Activated CD4-positive, alpha-beta T cell treated with anti-CD3 and anti-CD28 coated beads, Interleukin-2, amount 10 ng/mL, durations not matched to agents 24 days and 14 days (primary cell): ENCODE measurements at regions not wholly inside any gene's neighbourhood (a gene's known extent, or its start where the extent isn't known, plus 50 kb on each side); places are given as distances from the start of the nearest gene placed in this dataset.

Experiments
- DNase-seq: peaks from one replicate; pipeline ENCODE4 v3.0.0; 2022
- H3K27ac Mint-ChIP-seq: one replicate; pipeline ENCODE4 v1.8.0; 2022; ENCODE audit warnings: mild to moderate bottlenecking, mixed read lengths
- H3K27me3 Mint-ChIP-seq: one replicate; pipeline ENCODE4 v1.8.0; 2022; ENCODE audit warnings: mixed read lengths
- H3K36me3 Mint-ChIP-seq: one replicate; pipeline ENCODE4 v1.8.0; 2022; ENCODE audit warnings: low read depth, mild to moderate bottlenecking, mixed read lengths
- H3K4me1 Mint-ChIP-seq: one replicate; pipeline ENCODE4 v1.8.0; 2021; ENCODE audit warnings: mixed read lengths
- H3K4me3 Mint-ChIP-seq: one replicate; pipeline ENCODE4 v1.8.0; 2022; ENCODE audit warnings: mild to moderate bottlenecking, moderate library complexity, mixed read lengths
- H3K9me3 Mint-ChIP-seq: one replicate; pipeline ENCODE4 v1.8.0; 2021; ENCODE audit warnings: mixed read lengths
- intact Hi-C: fragments of 100-400 bp; cut with micrococcal nuclease; formaldehyde crosslinking; loops from one replicate; pipeline ENCODE4 v1.15.1; 2023

DNA sequence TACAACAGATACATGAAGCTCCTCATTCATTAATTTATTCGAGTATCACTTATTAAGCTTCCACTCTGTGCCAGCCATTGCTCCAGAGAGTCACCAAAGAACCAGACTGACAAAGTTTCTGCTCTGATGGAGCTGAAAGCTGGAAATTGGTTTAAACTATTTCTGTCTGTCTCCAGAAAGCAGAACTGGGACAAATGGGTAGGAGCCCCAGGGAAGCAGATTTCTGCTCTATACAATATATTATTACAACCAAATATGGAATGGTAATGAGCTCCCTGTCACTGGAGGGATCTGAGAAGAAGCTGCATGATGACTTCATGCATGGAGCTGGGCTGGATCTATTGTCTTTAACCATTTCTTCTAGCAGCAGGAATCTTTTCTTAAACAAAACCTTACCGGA is 165.4 kb upstream of the ADO start:
- peaks cover 31% of the 10 kb centered on the region for H3K4me1 Mint-ChIP-seq
- peaks cover 7% of the 10 kb centered on the region for H3K9me3 Mint-ChIP-seq
- peak overlapping the region; percentile 45 for H3K27ac Mint-ChIP-seq
- intact Hi-C loops = loop anchor here (5.0 to 10.0 kb wide), 5 partner anchors 112 to 694 kb away; no protein-coding TSS in a partner anchor
- DNase-seq = no peak
- no peak overlapping the region for H3K4me3 Mint-ChIP-seq
- H3K27me3 Mint-ChIP-seq = no peaks in the 10 kb centered on the region
- no peaks in the 10 kb centered on the region for H3K36me3 Mint-ChIP-seq

DNA sequence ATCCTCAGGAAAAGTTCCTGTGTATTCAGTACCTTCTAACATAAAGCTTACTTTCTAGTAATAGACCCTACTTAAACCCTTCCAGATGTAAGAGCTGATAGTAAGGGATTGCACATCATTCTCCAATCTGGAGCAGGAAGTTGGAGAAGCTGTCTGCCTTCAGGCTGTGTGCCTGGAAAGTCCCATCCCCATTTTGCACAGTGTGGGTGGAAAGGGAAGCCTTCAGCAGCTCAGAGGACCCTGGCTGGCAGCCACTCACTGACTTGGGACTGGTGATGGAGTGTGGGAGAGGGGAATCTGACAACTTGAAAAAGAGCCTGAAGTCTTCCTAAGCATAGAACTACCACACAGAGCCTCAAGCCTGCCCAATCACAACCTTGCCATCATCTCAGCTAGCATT is 164.1 kb upstream of the ADO start:
- DNase-seq = no peak

DNA sequence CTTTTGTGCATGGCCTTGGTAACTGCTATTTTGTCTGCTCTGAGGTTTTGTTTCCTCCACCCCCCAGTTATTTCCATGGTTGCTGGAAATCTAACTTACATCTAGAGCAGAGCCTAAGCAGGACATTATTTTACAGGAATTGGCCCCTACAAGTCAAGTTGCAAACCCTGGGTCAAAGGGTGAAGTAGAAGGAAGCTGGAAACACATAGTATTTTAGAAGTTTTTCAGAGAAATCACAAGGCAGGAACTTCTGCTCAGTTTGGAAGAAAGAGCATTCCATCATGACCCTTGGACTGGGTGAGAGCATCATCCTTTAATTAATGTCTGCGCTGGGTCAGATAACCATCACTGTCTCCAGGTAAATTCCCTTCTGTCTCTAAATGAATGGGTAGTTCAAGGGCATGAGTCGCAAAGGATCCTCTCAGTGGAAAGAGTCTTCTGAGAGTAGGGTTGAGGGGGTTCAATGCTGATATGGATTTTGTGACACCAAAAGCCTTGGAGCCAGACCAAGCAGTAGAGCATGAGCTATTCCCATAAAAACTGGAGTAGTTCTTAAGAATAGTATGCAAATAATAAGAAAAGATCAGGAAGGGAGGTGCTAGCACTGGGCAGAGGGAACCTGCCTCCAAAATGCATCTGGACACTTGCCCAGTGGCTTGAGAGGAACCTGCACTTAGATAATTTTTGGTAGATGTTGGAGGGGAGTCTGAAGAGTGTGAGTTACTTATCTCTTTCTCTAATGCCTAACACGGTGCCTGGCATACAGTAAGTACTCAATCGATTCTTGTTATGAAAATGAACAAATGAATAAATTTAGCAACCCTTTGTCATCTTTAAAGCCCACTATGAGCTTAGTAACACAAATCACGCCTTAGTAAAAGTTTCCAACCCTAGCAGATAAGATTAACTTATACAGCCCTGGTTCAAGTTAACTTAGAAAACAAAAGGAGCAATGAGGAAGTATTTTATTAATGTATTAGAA is 160.6 kb upstream of the ADO start:
- peak overlapping the region; percentile 45 for H3K4me3 Mint-ChIP-seq
- H3K4me1 Mint-ChIP-seq = peaks cover 53% of the 10 kb centered on the region
- DNase-seq = no peak
- H3K27ac Mint-ChIP-seq = peak overlapping the region; percentile 88
- no peaks in the 10 kb centered on the region for H3K27me3 Mint-ChIP-seq
- H3K9me3 Mint-ChIP-seq = peaks cover 7% of the 10 kb centered on the region
- intact Hi-C loops = no loop called here
- peaks cover 2% of the 10 kb centered on the region for H3K36me3 Mint-ChIP-seq

More for the DNA sequence above, 164.1 kb upstream of the ADO start:
- intact Hi-C loops = no loop called here
- Mint-ChIP-seq H3K27me3 (no peaks in the 10 kb centered on the region), H3K9me3 (peaks cover 7% of the 10 kb centered on the region), H3K4me1 (peaks cover 30% of the 10 kb centered on the region), H3K36me3 (no peaks in the 10 kb centered on the region), H3K4me3 (no peak overlapping the region), H3K27ac (peak overlapping the region; percentile 34)

DNA sequence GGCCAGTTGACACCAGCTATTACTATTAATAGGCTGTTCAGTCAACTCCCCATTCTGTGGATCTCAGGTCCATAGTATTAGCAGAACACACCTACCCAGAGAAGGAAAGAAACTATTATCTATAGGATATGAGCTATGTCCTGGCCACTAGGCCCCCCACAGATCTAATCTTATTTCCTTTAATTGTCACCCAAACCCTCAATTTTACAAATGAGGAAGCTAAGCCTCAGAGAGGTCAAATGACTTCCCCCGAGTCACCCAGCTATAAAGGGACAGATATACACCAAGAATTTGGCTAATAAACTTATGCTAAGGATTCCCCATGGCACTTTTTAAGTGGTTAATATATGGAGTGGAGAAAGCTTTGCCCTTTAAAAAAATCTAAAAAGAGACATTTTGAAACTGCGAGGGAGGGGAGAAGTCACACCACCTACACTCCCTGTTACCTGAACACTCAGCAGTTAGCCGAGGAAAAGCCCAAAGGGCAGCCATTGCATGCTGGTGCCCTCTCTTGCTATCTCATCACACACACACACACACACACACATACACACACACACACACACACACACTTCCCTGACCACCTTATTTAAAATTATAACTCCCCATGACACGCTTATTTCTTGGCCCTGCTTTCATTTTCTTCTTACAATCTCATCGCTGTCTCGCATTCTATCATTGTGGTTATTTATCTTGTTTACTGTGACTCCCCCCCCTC is 157.0 kb upstream of the ADO start:
- intact Hi-C loops = loop anchor here (1.0 to 2.0 kb wide), 2 partner anchors 10 to 33 kb away; no protein-coding TSS in a partner anchor
- Mint-ChIP-seq H3K9me3 (peaks cover 14% of the 10 kb centered on the region), H3K36me3 (peaks cover 2% of the 10 kb centered on the region), H3K27ac (peak overlapping the region; percentile 38), H3K27me3 (no peaks in the 10 kb centered on the region), H3K4me1 (peaks cover 48% of the 10 kb centered on the region), H3K4me3 (peak overlapping the region; percentile 17)
- no peak for DNase-seq

DNA sequence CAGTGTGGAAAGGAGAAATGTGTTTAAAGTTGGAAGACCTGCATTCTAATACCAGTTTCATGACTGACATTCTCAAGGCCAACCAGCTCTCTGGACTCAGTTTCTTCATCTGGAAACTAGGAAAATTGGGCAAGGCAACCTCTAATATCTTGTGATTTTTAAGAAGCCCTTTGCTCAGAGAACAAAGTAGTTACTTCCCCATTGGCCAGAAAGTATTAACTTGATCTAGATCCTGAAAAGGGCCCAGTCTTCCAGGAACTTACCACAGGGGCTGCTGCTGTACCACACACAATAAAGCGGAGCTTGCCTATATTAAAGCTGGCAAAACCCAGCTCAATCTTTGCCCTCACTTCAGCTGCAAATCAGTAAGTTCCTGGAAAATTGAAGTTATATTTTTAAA is 155.6 kb upstream of the ADO start:
- Mint-ChIP-seq H3K4me3 (no peak overlapping the region), H3K4me1 (peaks cover 43% of the 10 kb centered on the region), H3K9me3 (peaks cover 8% of the 10 kb centered on the region), H3K27me3 (no peaks in the 10 kb centered on the region), H3K36me3 (peaks cover 2% of the 10 kb centered on the region), H3K27ac (peak overlapping the region; percentile 61)
- DNase-seq = no peak
- intact Hi-C loops = no loop called here

DNA sequence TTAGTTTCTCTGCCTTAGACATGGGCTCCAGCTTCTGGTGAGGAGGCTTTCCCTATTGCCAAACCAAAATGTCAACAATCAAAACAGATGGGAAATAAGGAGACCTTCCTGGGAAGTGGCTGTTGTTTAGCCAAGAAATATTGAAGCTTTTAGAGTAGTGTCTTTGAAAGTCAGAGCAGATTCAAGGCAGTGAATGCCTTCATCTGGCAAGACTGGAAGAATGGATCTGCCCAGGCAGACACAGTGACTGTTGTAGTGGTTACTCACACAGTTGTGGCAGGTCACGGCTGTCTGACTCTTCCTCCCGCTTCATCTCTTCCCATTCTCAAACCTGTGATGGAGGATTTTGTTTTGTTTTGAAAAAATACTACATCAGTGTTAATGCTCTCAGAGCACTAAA is 154.1 kb upstream of the ADO start:
- Mint-ChIP-seq H3K9me3 (peaks cover 11% of the 10 kb centered on the region), H3K36me3 (peaks cover 2% of the 10 kb centered on the region), H3K27me3 (no peaks in the 10 kb centered on the region), H3K4me1 (peaks cover 47% of the 10 kb centered on the region), H3K27ac (no peak overlapping the region), H3K4me3 (no peak overlapping the region)
- intact Hi-C loops = no loop called here
- no peak for DNase-seq

DNA sequence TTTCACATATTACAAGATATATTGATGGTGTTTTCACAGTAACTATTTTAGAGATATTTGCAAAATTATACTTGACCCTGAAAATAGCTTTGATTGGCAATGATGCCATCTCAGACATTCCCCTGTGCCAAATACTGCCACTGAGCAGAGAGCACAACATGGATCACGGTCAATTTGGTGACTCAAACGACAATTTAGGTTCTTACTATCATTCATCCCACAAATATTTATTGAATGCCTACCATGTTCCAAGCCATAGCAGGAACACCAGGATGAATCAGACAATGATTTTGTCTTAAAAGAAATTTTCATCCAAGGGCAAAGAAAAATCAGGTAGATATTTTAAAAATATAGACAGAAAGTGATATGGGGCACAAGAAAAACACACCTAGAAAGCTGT is 153.2 kb upstream of the ADO start:
- peaks cover 47% of the 10 kb centered on the region for H3K4me1 Mint-ChIP-seq
- no peak overlapping the region for H3K27ac Mint-ChIP-seq
- peaks cover 2% of the 10 kb centered on the region for H3K36me3 Mint-ChIP-seq
- DNase-seq = no peak
- H3K9me3 Mint-ChIP-seq = peaks cover 11% of the 10 kb centered on the region
- no peak overlapping the region for H3K4me3 Mint-ChIP-seq
- H3K27me3 Mint-ChIP-seq = no peaks in the 10 kb centered on the region
- intact Hi-C loops = no loop called here

DNA sequence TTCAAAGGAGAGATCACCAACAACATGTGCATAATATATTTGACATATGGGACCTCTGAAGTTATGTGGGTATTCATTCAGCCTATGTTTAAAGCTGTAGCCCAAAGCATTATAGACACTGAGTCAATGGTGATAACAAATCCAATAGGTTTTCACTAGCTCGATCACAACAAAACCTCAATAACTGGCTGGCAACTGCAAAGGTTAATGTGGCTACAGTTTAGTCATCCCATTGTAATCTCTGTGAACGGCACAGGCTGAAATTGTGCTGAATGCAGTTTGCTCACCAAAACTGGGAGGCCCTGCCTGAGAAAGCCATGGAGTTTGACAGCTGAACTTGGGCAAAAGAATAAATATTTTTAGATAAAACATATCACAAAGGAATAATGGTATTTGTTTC is 152.4 kb upstream of the ADO start:
- DNase-seq = no peak
- intact Hi-C loops = loop anchor here (1.0 kb wide), 1 partner anchor 15 kb away; no protein-coding TSS in a partner anchor
- peak overlapping the region; percentile 50 for H3K27ac Mint-ChIP-seq
- peaks cover 11% of the 10 kb centered on the region for H3K9me3 Mint-ChIP-seq
- peaks cover 42% of the 10 kb centered on the region for H3K4me1 Mint-ChIP-seq
- no peak overlapping the region for H3K4me3 Mint-ChIP-seq
- no peaks in the 10 kb centered on the region for H3K27me3 Mint-ChIP-seq
- peaks cover 2% of the 10 kb centered on the region for H3K36me3 Mint-ChIP-seq

DNA sequence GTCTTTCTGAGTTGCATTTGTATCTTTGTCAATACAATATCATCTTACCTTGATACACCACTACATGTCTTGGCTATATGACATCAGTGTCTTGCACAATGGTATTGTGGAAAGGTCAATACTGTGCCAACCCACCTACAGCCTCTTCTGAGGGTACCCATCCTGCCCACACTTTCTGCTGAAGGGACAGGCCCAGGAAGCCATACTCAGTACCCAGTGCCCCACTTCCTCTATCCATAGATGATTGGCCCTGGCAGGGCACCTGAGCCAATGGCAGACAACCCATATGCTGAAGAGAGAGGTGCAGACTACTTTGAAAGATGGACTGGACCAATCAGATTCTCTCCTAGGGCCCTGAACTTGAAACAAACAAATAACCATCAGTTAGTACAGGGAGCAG is 152.0 kb upstream of the ADO start:
- Mint-ChIP-seq H3K27me3 (no peaks in the 10 kb centered on the region), H3K4me3 (no peak overlapping the region), H3K27ac (no peak overlapping the region), H3K4me1 (peaks cover 37% of the 10 kb centered on the region), H3K9me3 (peaks cover 11% of the 10 kb centered on the region), H3K36me3 (peaks cover 2% of the 10 kb centered on the region)
- intact Hi-C loops = loop anchor here (1.0 kb wide), 1 partner anchor 15 kb away; no protein-coding TSS in a partner anchor
- DNase-seq = no peak

DNA sequence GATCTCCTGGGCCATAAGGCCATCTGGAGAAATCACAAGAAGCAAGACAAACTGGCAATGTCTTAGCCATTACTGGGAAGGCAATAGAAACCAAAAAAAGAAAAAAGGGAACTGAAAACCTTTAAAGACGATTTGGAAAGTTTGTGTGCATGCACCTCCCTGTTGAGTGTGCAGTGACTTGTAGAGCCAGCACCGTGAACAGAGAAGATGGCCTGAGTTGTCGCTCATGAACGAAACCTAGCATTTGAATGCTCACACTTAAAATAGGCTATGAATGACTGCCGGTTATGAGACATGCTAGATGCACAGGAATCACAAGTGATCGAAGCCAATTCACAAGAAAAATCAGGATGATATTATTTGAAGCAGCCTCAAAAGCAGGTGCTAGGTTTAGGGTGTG is 151.3 kb upstream of the ADO start:
- H3K4me3 Mint-ChIP-seq = no peak overlapping the region
- no peaks in the 10 kb centered on the region for H3K27me3 Mint-ChIP-seq
- intact Hi-C loops = no loop called here
- peaks cover 32% of the 10 kb centered on the region for H3K4me1 Mint-ChIP-seq
- H3K9me3 Mint-ChIP-seq = peaks cover 11% of the 10 kb centered on the region
- no peak for DNase-seq
- H3K27ac Mint-ChIP-seq = no peak overlapping the region
- H3K36me3 Mint-ChIP-seq = peaks cover 2% of the 10 kb centered on the region

DNA sequence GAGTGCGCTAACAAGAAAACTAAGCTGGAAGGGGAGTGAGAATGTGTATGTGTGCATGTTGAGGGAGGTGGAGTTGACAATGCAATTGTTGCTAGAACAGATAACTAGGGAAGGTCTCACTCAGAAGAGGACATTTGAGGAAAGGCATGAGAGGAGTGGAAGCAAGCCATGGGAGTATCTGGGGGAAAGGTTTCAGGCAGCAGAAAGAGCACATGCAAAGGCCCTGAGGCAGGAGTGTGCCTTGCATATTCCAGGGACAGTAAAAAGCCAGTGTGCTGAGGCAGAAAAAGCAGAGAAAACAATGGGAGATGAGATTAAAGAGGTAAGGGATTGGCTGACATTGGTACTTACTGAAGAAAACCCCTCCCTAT is 149.6 kb upstream of the ADO start:
- peaks cover 3% of the 10 kb centered on the region for H3K27me3 Mint-ChIP-seq
- no peak for DNase-seq
- peaks cover 11% of the 10 kb centered on the region for H3K9me3 Mint-ChIP-seq
- intact Hi-C loops = loop anchor here (2.0 kb wide), 1 partner anchor 26 kb away; no protein-coding TSS in a partner anchor
- H3K36me3 Mint-ChIP-seq = no peaks in the 10 kb centered on the region
- no peak overlapping the region for H3K27ac Mint-ChIP-seq
- no peak overlapping the region for H3K4me3 Mint-ChIP-seq
- peaks cover 30% of the 10 kb centered on the region for H3K4me1 Mint-ChIP-seq

DNA sequence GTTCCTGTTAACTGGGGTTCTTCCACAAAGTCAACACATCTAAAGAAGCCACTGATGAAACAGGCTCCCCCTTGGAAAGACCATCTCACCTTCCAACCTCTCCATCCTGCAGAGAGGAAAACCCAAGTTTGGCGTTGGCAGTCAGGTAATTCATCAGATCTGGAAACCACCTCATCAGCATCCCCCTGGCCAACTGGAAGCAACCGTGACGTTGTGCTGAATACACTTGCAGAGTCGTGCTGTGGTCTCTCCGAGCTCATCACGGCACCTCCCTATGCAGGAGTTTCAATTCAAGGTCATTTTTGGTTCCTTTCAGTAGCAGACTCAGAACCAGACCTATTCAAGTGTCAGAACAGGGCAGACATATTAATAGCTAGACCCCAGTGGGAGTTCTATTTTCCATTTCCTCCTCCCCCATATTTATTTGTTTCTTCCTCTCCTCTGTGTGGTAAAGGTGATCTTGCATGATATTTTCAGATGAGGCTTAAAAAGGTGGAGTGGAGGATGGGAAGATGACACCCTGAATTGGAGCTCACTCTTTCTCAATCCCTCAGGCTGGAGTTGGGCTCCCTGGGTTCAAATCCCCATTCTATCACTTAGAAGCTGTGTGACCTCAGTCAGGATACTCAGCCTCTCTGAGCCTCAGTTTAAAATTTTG is 149.1 kb upstream of the ADO start:
- peaks cover 30% of the 10 kb centered on the region for H3K4me1 Mint-ChIP-seq
- no peak for DNase-seq
- H3K27me3 Mint-ChIP-seq = peaks cover 3% of the 10 kb centered on the region
- peak overlapping the region; percentile 71 for H3K27ac Mint-ChIP-seq
- H3K36me3 Mint-ChIP-seq = no peaks in the 10 kb centered on the region
- intact Hi-C loops = loop anchor here (2.0 kb wide), 1 partner anchor 25 kb away; no protein-coding TSS in a partner anchor
- peaks cover 11% of the 10 kb centered on the region for H3K9me3 Mint-ChIP-seq
- H3K4me3 Mint-ChIP-seq = no peak overlapping the region

DNA sequence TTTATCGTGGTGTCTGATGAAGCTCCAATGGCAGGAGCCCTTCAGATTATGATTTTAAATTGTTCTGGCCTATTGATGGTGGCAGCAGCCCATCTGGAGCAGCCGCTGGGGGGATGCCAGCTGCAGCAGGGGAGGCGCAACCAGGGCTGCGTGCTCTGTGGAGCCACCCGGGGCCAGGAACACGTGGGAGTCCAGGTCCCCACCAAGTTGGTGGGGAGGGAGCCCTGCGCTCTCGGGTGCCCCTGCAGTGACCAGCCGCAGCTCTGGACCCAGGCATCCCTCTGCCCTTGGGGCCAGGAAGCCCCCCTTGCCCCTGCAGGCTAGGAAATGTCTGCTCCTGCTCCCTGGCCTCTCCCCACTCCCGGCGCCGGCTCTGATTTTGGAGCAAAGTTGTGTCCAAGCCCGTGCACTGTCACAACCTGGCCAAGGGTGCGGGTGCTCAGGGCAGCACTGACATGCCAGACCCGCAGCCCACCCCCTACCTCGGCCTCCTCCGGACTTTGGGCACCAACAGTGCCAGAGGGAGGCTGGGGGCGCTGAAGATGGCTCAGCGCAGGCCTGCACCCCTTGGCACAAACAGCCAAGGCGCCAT is 147.2 kb upstream of the ADO start:
- peaks cover 29% of the 10 kb centered on the region for H3K4me1 Mint-ChIP-seq
- intact Hi-C loops = no loop called here
- H3K36me3 Mint-ChIP-seq = no peaks in the 10 kb centered on the region
- no peak for DNase-seq
- H3K9me3 Mint-ChIP-seq = peaks cover 11% of the 10 kb centered on the region
- H3K27me3 Mint-ChIP-seq = peaks cover 3% of the 10 kb centered on the region
- H3K27ac Mint-ChIP-seq = no peak overlapping the region
- H3K4me3 Mint-ChIP-seq = no peak overlapping the region
